DOHH2 (cell line): ENCODE measurements at regions not wholly inside any gene's neighbourhood (a gene's known extent, or its start where the extent isn't known, plus 50 kb on each side); places are given as distances from the start of the nearest gene placed in this dataset.
"Not testable (repeated sequence)": the region's sequence is repeated elsewhere in the genome, so short reads cannot be mapped to it uniquely, and the experiment has no call there.

Experiments
- H3F3A ChIP-seq: fragments of 200-600 bp; sonication (generic), shearing (Covaris generic); 2 replicates; pipeline ENCODE4 v1.6.0; 2016; ENCODE audit warnings: antibody characterized with exemption, mild to moderate bottlenecking; ENCODE audit not compliant: control insufficient read depth, insufficient read depth
- H3K27ac ChIP-seq: fragments of 200-600 bp; sonication (generic); 2 replicates; pipeline ENCODE4 v1.5.1; 2014; ENCODE audit warnings: low read depth, mild to moderate bottlenecking, low read length, moderate library complexity
- H3K27me3 ChIP-seq: fragments of 200-600 bp; sonication (generic); 2 replicates; pipeline ENCODE4 v1.6.1; 2014; ENCODE audit warnings: mild to moderate bottlenecking, low read length, mixed read lengths; ENCODE audit not compliant: control insufficient read depth
- H3K36me3 ChIP-seq: fragments of 200-600 bp; sonication (generic); 2 replicates; pipeline ENCODE4 v1.6.1; 2014; ENCODE audit warnings: mild to moderate bottlenecking, low read length, moderate library complexity, mixed read lengths; ENCODE audit not compliant: control insufficient read depth
- H3K4me1 ChIP-seq: fragments of 200-600 bp; sonication (generic); 2 replicates; pipeline ENCODE4 v1.6.1; 2014; ENCODE audit warnings: mild to moderate bottlenecking, low read length, mixed read lengths; ENCODE audit not compliant: control insufficient read depth
- H3K4me2 ChIP-seq: fragments of 200-600 bp; sonication (generic); 2 replicates; pipeline ENCODE4 v1.6.0; 2014; ENCODE audit warnings: mild to moderate bottlenecking, low read length, moderate library complexity
- H3K4me3 ChIP-seq: fragments of 200-600 bp; sonication (generic); 2 replicates; pipeline ENCODE4 v1.5.1; 2014; ENCODE audit warnings: mild to moderate bottlenecking, low read length, mixed read lengths
- H3K79me2 ChIP-seq: fragments of 200-600 bp; sonication (generic); 2 replicates; pipeline ENCODE4 v1.6.1; 2014; ENCODE audit warnings: mild to moderate bottlenecking, low read length, mixed read lengths; ENCODE audit not compliant: control insufficient read depth
- H3K9me2 ChIP-seq: fragments of 200-600 bp; sonication (generic); replicated peaks from 2 replicates; pipeline ENCODE4 v1.6.1; 2014; ENCODE audit warnings: mild to moderate bottlenecking, low read length, mixed read lengths; ENCODE audit not compliant: control insufficient read depth
- H3K9me3 ChIP-seq: fragments of 200-600 bp; sonication (generic); 2 replicates; pipeline ENCODE4 v1.6.1; 2014; ENCODE audit warnings: antibody characterized with exemption, low read length, mixed read lengths; ENCODE audit not compliant: control insufficient read depth, insufficient read depth
- H4K20me1 ChIP-seq: fragments of 200-600 bp; sonication (generic); 2 replicates; pipeline ENCODE4 v1.6.0; 2014; ENCODE audit warnings: low read depth, mild to moderate bottlenecking, antibody characterized with exemption, low read length, moderate library complexity; ENCODE audit not compliant: control insufficient read depth, insufficient read depth
- CTCF ChIP-seq: fragments of 200-600 bp; sonication (generic); IDR thresholded peaks from one replicate; pipeline ENCODE4 v1.5.1; 2014; ENCODE audit warnings: antibody characterized with exemption, mild to moderate bottlenecking, low read depth, low read length; ENCODE audit not compliant: poor library complexity, severe bottlenecking
- EZH2phosphoT487 ChIP-seq: fragments of 200-600 bp; sonication (generic); IDR thresholded peaks from 2 replicates; pipeline ENCODE4 v1.6.1; 2017; ENCODE audit warnings: borderline replicate concordance, mild to moderate bottlenecking, antibody characterized with exemption, low read length, moderate library complexity, mixed read lengths

- Histone ChIP-seq H3F3A (no peaks in the 10 kb centered on the region), H3K9me2 (no peaks in the 10 kb centered on the region), H3K27me3 (peaks cover 2% of the 10 kb centered on the region; the same call in 1 of the 2 replicates), H4K20me1 (no peaks in the 10 kb centered on the region), H3K79me2 (no peaks in the 10 kb centered on the region), H3K4me2 (no peak overlapping the region), H3K4me3 (no peak overlapping the region), H3K9me3 (no peaks in the 10 kb centered on the region), H3K36me3 (no peaks in the 10 kb centered on the region), H3K27ac (no peak overlapping the region), H3K4me1 (no peaks in the 10 kb centered on the region)
- no peak for TF ChIP-seq CTCF
- no peak for TF ChIP-seq EZH2phosphoT487
Measured at GRCh38 chr2:37770797-37771196, 99.4 kb upstream of the CDC42EP3 start.

- Histone ChIP-seq H3F3A (no peaks in the 10 kb centered on the region), H3K27me3 (peaks cover 2% of the 10 kb centered on the region; the same call in 1 of the 2 replicates), H4K20me1 (no peaks in the 10 kb centered on the region), H3K27ac (no peak overlapping the region), H3K4me2 (no peak overlapping the region), H3K36me3 (no peaks in the 10 kb centered on the region), H3K9me3 (no peaks in the 10 kb centered on the region), H3K4me3 (no peak overlapping the region), H3K4me1 (no peaks in the 10 kb centered on the region), H3K79me2 (no peaks in the 10 kb centered on the region), H3K9me2 (no peaks in the 10 kb centered on the region)
- TF ChIP-seq EZH2phosphoT487, result no peak
- TF ChIP-seq CTCF, result no peak
Measured at GRCh38 chr2:37771600-37772088, 100.2 kb upstream of the CDC42EP3 start.

GRCh38 chr2:37773371-37774130 lies 102.1 kb upstream of the CDC42EP3 start:
- no peak overlapping the region for H3K4me2 ChIP-seq
- H3K79me2 ChIP-seq, result no peaks in the 10 kb centered on the region
- TF ChIP-seq EZH2phosphoT487 (no peak), CTCF (no peak)
- no peak overlapping the region for H3K4me3 ChIP-seq
- no peaks in the 10 kb centered on the region for H4K20me1 ChIP-seq
- H3K27ac ChIP-seq, result no peak overlapping the region
- H3F3A ChIP-seq, result no peaks in the 10 kb centered on the region
- H3K36me3 ChIP-seq, result no peaks in the 10 kb centered on the region
- no peaks in the 10 kb centered on the region for H3K4me1 ChIP-seq
- H3K9me2 ChIP-seq, result no peaks in the 10 kb centered on the region
- H3K27me3 ChIP-seq, result no peaks in the 10 kb centered on the region
- H3K9me3 ChIP-seq, result no peaks in the 10 kb centered on the region

GRCh38 chr2:37774171-37774944 lies 102.9 kb upstream of the CDC42EP3 start:
- not testable (repeated sequence) for H3K79me2 ChIP-seq, H3F3A ChIP-seq, H3K9me2 ChIP-seq, H3K4me1 ChIP-seq, H3K36me3 ChIP-seq, H3K27ac ChIP-seq, H4K20me1 ChIP-seq, H3K4me2 ChIP-seq, H3K9me3 ChIP-seq, H3K27me3 ChIP-seq, H3K4me3 ChIP-seq
